ENCODE measurements at regions not wholly inside any gene's neighbourhood (a gene's known extent, or its start where the extent isn't known, plus 50 kb on each side); places are given as distances from the start of the nearest gene placed in this dataset.

DNA sequence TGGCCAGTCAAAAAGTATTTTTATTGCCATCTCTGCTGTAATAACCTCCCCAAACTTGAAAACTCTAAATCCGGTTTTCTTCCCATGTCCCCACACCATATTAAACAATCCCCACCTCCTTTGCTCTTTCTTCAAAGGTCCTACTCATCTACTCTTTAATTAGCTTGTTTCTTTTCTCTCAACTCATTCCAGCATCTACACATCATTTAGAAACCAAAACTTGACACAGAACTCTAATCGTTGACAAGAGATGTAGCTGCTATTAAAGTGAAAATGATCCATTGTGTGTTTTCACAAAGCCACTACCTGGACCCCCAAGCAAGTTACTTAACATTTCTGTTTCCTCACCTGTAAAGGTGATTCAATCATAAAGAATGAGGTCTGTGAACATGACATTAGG, 436.3 kb upstream of the NPVF start:
- TF ChIP-seq, protein P1, sequence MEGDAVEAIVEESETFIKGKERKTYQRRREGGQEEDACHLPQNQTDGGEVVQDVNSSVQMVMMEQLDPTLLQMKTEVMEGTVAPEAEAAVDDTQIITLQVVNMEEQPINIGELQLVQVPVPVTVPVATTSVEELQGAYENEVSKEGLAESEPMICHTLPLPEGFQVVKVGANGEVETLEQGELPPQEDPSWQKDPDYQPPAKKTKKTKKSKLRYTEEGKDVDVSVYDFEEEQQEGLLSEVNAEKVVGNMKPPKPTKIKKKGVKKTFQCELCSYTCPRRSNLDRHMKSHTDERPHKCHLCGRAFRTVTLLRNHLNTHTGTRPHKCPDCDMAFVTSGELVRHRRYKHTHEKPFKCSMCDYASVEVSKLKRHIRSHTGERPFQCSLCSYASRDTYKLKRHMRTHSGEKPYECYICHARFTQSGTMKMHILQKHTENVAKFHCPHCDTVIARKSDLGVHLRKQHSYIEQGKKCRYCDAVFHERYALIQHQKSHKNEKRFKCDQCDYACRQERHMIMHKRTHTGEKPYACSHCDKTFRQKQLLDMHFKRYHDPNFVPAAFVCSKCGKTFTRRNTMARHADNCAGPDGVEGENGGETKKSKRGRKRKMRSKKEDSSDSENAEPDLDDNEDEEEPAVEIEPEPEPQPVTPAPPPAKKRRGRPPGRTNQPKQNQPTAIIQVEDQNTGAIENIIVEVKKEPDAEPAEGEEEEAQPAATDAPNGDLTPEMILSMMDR (IDR thresholded peaks at IDR 0.05) = no peak
- TF ChIP-seq CEBPB (IDR thresholded peaks at IDR 0.05) = no peak
- TF ChIP-seq CHD4 (IDR thresholded peaks at IDR 0.05; ENCODE audit: borderline replicate concordance) = no peak

All from A549 (cell line).